PC-9 (cell line): ENCODE measurements at regions not wholly inside any gene's neighbourhood (a gene's known extent, or its start where the extent isn't known, plus 50 kb on each side); places are given as distances from the start of the nearest gene placed in this dataset.
"Not testable (repeated sequence)": the region's sequence is repeated elsewhere in the genome, so short reads cannot be mapped to it uniquely, and the experiment has no call there.

Experiments used
- BruUV-seq: library from RNA; stranded (reverse); fragments of 400-500 nt; replicated peaks from 2 replicates; lab custom pipeline; 2021; lab: Mats Ljungman, UMichigan
- CTCF ChIA-PET: fragments of 300-600 bp; sonication (Branson Sonifier 250); formaldehyde crosslinking; loops from one replicate; lab custom pipeline; 2022; ENCODE audit warnings: antibody characterized with exemption; lab: Charles Lee
- POLR2A ChIA-PET: fragments of 300-600 bp; sonication (Branson Sonifier 250); formaldehyde crosslinking; loops from one replicate; lab custom pipeline; 2022; ENCODE audit warnings: antibody characterized with exemption; ENCODE audit not compliant: unreplicated experiment; lab: Charles Lee
- DNase-seq, 2 experiments: peaks; one replicate each; pipeline versions ENCODE4 v3.0.0 to v3.0.0-alpha.2; 2015 to 2022; ENCODE audit warnings: mixed read lengths in 1 of 2
- H2AFZ ChIP-seq: fragments of 200-600 bp; sonication (generic); 2 replicates; pipeline ENCODE4 v1.8.1; 2017; ENCODE audit warnings: antibody characterized with exemption
- H3F3A ChIP-seq: fragments of 200-600 bp; sonication (generic); 2 replicates; pipeline ENCODE4 v1.8.1; 2017; ENCODE audit warnings: antibody characterized with exemption, mild to moderate bottlenecking, low read depth; ENCODE audit not compliant: insufficient read depth
- H3K27ac ChIP-seq: fragments of 200-600 bp; sonication (generic); 2 replicates; pipeline ENCODE4 v1.6.1; 2016; ENCODE audit warnings: mixed run types
- H3K27me3 ChIP-seq: fragments of 200-600 bp; sonication (generic); 2 replicates; pipeline ENCODE4 v1.6.1; 2016; ENCODE audit warnings: low read depth, mixed run types; ENCODE audit not compliant: insufficient read depth
- H3K36me3 ChIP-seq: fragments of 200-600 bp; sonication (generic); 2 replicates; pipeline ENCODE4 v1.6.1; 2016; ENCODE audit warnings: low read depth, mixed run types
- H3K4me1 ChIP-seq: fragments of 200-600 bp; sonication (generic); replicated peaks from 2 replicates; pipeline ENCODE4 v1.6.1; 2016; ENCODE audit warnings: mixed run types; ENCODE audit not compliant: insufficient read depth
- H3K4me2 ChIP-seq: fragments of 200-600 bp; sonication (generic); 2 replicates; pipeline ENCODE4 v1.6.1; 2017; ENCODE audit warnings: mixed run types
- H3K4me3 ChIP-seq: fragments of 200-600 bp; sonication (generic); 2 replicates; pipeline ENCODE4 v1.6.1; 2016; ENCODE audit warnings: mixed run types
- H3K79me2 ChIP-seq: fragments of 200-600 bp; sonication (generic); 2 replicates; pipeline ENCODE4 v1.6.1; 2017; ENCODE audit warnings: low read depth, mixed run types
- H3K9me2 ChIP-seq: fragments of 200-600 bp; sonication (generic); 2 replicates; pipeline ENCODE4 v1.8.1; 2017; ENCODE audit warnings: mild to moderate bottlenecking; ENCODE audit not compliant: insufficient read depth
- H3K9me3 ChIP-seq: fragments of 200-600 bp; sonication (generic); 2 replicates; pipeline ENCODE4 v1.8.1; 2016; ENCODE audit warnings: low read depth; ENCODE audit not compliant: insufficient read depth
- H4K20me1 ChIP-seq: fragments of 200-600 bp; sonication (generic); 2 replicates; pipeline ENCODE4 v1.8.1; 2017; ENCODE audit not compliant: insufficient read depth
- EZH2 ChIP-seq: fragments of 200-600 bp; sonication (generic); IDR thresholded peaks from 2 replicates; pipeline ENCODE4 v1.8.0; 2017; ENCODE audit warnings: antibody characterized with exemption, low read depth
- intact Hi-C: fragments of 100-400 bp; cut with micrococcal nuclease; formaldehyde crosslinking; loops from one replicate; pipeline ENCODE4 v1.10.0; 2022; ENCODE audit not compliant: unreplicated experiment
- TF ChIP-seq, protein P1 (sequence below): fragments of 200-600 bp; sonication (generic); conservative IDR thresholded peaks from 2 replicates; pipeline ENCODE4 v1.6.1; 2017; ENCODE audit warnings: mixed run types, antibody characterized with exemption, mild to moderate bottlenecking, moderate library complexity

DNA sequence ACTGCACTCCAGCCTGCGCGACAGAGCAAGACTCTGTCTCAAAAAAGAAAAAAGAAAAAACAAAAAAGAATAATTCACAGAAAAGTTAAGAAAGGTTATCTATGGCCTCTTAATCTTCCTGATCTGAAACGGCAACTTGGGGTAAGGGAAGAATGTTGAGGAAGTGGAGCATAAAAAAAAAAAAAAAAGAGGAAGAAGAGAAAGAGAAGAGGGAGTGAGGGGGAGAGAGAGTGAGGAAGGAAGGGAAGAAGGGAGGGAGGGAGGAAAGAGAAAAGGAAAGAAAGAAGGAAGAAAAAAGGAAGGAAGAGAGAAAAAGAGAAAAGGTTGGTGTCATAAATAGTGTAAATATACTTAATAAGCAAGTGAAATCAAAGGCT, 68.9 kb upstream of the NCOA3 start:
- peak overlapping the region; percentile 82 for H3K4me2 ChIP-seq

GRCh38 chr20:47434128-47434779, 67.4 kb upstream of the NCOA3 start:
- Histone ChIP-seq H3K4me1 (peaks cover 66% of the 10 kb centered on the region), H3F3A (peaks cover 62% of the 10 kb centered on the region), H3K4me2 (peak overlapping the region; percentile 82), H3K27ac (peak overlapping the region; percentile 99)
- intact Hi-C loops, result loop anchor here (1.0 to 5.0 kb wide), 2 partner anchors 42 to 117 kb away; no protein-coding TSS in a partner anchor
- H3K4me3 ChIP-seq, H3K9me2 ChIP-seq, H3K36me3 ChIP-seq, H2AFZ ChIP-seq, H4K20me1 ChIP-seq, H3K9me3 ChIP-seq, H3K79me2 ChIP-seq, H3K27me3 ChIP-seq, BruUV-seq: not testable (repeated sequence)
- peak; percentile 74 to 92 for DNase-seq
- CTCF ChIA-PET, result interaction anchor here (0.9 kb wide), 1 partner anchor 187 kb away, joined by 3 read pairs; no protein-coding TSS in a partner anchor
- POLR2A ChIA-PET, result interaction anchor here (0.5 to 0.7 kb wide), 3 partner anchors 76 to 135 kb away, joined by 3 to 7 read pairs (median 6); no protein-coding TSS in a partner anchor

More for the DNA sequence above, 68.9 kb upstream of the NCOA3 start:
- H3K36me3 ChIP-seq, result no peaks in the 10 kb centered on the region
- H3K27me3 ChIP-seq, result no peaks in the 10 kb centered on the region
- BruUV-seq, result no TSS peak
- H3K9me2 ChIP-seq, result no peaks in the 10 kb centered on the region
- ChIA-PET CTCF (interaction anchor here (0.7 to 1.1 kb wide), 4 partner anchors 49 to 188 kb away, joined by 3 to 5 read pairs (median 4); no protein-coding TSS in a partner anchor), POLR2A (interaction anchor here (0.6 to 1.9 kb wide), 4 partner anchors 41 to 72 kb away, joined by 3 to 21 read pairs (median 6); partner anchors contain the start of gene NCOA3)
- peaks cover 52% of the 10 kb centered on the region for H3K4me1 ChIP-seq
- no peak for DNase-seq
- peak overlapping the region; percentile 51 for H3K4me3 ChIP-seq
- H3F3A ChIP-seq, result peaks cover 48% of the 10 kb centered on the region
- intact Hi-C loops, result loop anchor here (2.0 to 5.0 kb wide), 2 partner anchors 68 to 116 kb away; partner anchors contain the start of gene NCOA3
- peak overlapping the region; percentile 99 for H3K27ac ChIP-seq
- H4K20me1 ChIP-seq, result no peaks in the 10 kb centered on the region
- H3K9me3 ChIP-seq, result peaks cover 8% of the 10 kb centered on the region; the same call in 1 of the 2 replicates
- peak overlapping the region; percentile 61 for H2AFZ ChIP-seq
- no peaks in the 10 kb centered on the region for H3K79me2 ChIP-seq
- TF ChIP-seq, protein P1, sequence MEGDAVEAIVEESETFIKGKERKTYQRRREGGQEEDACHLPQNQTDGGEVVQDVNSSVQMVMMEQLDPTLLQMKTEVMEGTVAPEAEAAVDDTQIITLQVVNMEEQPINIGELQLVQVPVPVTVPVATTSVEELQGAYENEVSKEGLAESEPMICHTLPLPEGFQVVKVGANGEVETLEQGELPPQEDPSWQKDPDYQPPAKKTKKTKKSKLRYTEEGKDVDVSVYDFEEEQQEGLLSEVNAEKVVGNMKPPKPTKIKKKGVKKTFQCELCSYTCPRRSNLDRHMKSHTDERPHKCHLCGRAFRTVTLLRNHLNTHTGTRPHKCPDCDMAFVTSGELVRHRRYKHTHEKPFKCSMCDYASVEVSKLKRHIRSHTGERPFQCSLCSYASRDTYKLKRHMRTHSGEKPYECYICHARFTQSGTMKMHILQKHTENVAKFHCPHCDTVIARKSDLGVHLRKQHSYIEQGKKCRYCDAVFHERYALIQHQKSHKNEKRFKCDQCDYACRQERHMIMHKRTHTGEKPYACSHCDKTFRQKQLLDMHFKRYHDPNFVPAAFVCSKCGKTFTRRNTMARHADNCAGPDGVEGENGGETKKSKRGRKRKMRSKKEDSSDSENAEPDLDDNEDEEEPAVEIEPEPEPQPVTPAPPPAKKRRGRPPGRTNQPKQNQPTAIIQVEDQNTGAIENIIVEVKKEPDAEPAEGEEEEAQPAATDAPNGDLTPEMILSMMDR, result no peak
- no peak for TF ChIP-seq EZH2

DNA sequence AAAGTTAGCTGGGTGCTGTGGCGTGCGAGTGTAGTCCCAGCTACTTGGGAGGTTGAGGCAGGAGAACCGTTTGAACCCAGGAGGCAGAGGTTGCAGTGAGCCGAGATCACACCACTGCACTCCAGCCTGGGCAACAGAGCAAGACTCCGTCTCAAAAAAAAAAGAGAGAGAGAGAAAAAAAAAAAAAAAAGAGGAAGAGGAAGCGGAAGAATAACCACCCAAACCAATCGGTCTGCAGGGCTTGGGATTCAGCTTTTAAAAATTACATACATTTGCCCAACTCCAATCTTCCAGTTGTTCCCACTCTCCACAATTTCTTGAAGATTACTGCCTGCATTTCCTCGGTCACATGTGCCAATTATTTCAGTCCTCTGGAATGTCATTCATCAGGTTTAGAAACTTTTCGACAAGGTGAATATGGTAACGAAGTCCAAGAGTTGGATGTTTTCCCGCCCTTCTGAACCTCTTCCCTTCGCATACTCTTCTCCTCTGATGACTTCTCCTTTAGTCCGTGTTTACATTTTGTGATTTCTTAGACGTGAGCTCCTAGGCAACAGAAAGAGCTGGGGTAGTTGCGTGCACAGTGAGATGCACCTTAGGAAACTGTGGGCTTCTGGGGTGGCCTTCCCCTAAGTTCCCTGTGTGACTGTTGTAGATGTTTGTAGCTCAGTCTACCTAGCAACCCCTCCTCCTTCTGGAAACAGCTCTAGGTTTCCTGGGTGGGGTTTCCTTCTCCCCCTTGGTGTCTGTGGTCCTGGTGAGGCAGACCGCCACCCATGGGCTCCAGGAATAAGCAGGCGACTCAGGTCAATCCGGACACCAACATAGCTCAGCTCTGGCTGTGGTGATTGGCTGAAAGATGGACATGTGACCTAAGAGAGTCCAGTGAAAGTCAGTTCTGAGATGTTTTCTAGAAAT, 63.0 kb upstream of the NCOA3 start:
- TF ChIP-seq EZH2, result no peak
- TF ChIP-seq, protein P1, result no peak
- ChIA-PET POLR2A (interaction anchor here (0.6 to 1.2 kb wide), 4 partner anchors 48 to 182 kb away, joined by 3 to 10 read pairs (median 5); no protein-coding TSS in a partner anchor), CTCF (interaction anchor here (0.6 to 1.6 kb wide), 3 partner anchors 47 to 180 kb away, joined by 4 to 8 read pairs (median 5); no protein-coding TSS in a partner anchor)
- Histone ChIP-seq H3K79me2 (no peaks in the 10 kb centered on the region), H3K4me3 (0 out of 2 replicates have a peak overlapping the region, but pooled peaks have one; percentile 1), H3K27ac (peak overlapping the region; percentile 78), H3K36me3 (no peaks in the 10 kb centered on the region), H2AFZ (peak overlapping the region; percentile 77), H3K27me3 (no peaks in the 10 kb centered on the region), H3K9me3 (no peaks in the 10 kb centered on the region), H3F3A (peaks cover 57% of the 10 kb centered on the region), H3K9me2 (no peaks in the 10 kb centered on the region), H3K4me2 (peak overlapping the region; percentile 59), H3K4me1 (peaks cover 59% of the 10 kb centered on the region), H4K20me1 (no peaks in the 10 kb centered on the region)
- DNase-seq, result peak; percentile 67 to 94
- TSS peak; percentile 78 for BruUV-seq
- intact Hi-C loops, result loop anchor here (1.0 to 2.0 kb wide), 3 partner anchors 26 to 79 kb away; no protein-coding TSS in a partner anchor
